Thyroid gland (tissue), 4 donors: ENCODE measurements at regions not wholly inside any gene's neighbourhood (a gene's known extent, or its start where the extent isn't known, plus 50 kb on each side); places are given as distances from the start of the nearest gene placed in this dataset.

Source experiments
- POLR2A ChIP-seq, 2 donors: fragments of 450-650 bp; IDR thresholded peaks; one replicate each; pipeline ENCODE4 v1.6.1; 2017; ENCODE audit warnings: antibody characterized with exemption in 2 of 2, mild to moderate bottlenecking in 2 of 2, moderate library complexity in 1 of 2
- TF ChIP-seq, protein P1 (sequence below), 6 experiments: fragments of 200-600 bp in 3 of 6; fragments of 450-650 bp in 3 of 6; sonication (generic) in 3 of 6; IDR thresholded peaks; one replicate each; pipeline ENCODE4 v1.5.1; 2016 to 2019; ENCODE audit warnings: antibody characterized with exemption in 6 of 6, mild to moderate bottlenecking in 2 of 6, inconsistent platforms in 1 of 6, moderate library complexity in 1 of 6

DNA sequence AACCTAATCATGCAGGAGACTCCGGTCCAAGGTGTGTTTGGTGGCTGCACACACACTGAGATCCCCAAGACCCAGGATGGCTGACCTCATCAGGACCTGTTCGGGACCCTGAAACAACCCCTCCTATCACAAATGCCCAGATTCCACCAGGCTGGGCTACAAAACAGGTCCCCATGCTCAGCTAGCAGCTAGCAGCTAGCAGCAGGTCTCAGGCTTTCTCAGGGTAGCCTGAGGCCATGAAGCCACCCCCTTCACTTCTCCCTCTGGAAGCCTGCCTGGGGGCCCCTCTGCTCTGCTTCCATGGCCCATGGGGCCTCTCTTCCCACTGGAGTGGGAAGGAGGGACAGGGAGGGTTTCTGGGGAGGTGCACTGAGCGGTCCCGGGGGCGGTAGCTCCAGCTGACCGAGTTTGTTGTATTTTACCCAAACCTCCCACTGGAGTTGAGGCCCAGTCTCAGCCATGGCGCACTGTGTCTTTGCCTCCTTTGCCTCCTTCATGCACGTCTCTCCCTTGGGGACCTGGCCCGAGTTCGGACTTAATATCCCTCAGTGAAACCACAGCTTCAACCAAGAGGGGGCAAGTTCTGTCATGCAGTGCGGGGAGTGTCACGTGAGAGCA is 95.1 kb upstream of the GPR26 start:
- TF ChIP-seq, protein P1, sequence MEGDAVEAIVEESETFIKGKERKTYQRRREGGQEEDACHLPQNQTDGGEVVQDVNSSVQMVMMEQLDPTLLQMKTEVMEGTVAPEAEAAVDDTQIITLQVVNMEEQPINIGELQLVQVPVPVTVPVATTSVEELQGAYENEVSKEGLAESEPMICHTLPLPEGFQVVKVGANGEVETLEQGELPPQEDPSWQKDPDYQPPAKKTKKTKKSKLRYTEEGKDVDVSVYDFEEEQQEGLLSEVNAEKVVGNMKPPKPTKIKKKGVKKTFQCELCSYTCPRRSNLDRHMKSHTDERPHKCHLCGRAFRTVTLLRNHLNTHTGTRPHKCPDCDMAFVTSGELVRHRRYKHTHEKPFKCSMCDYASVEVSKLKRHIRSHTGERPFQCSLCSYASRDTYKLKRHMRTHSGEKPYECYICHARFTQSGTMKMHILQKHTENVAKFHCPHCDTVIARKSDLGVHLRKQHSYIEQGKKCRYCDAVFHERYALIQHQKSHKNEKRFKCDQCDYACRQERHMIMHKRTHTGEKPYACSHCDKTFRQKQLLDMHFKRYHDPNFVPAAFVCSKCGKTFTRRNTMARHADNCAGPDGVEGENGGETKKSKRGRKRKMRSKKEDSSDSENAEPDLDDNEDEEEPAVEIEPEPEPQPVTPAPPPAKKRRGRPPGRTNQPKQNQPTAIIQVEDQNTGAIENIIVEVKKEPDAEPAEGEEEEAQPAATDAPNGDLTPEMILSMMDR (IDR thresholded peaks at IDR 0.05): no peak
- TF ChIP-seq POLR2A (IDR thresholded peaks at IDR 0.05): no peak
